ENCODE measurements at regions not wholly inside any gene's neighbourhood (a gene's known extent, or its start where the extent isn't known, plus 50 kb on each side); places are given as distances from the start of the nearest gene placed in this dataset.

- no peak for TF ChIP-seq CTCF (IDR thresholded peaks at IDR 0.05; ENCODE audit: unreplicated experiment in 3 of 3)
- Mint-ChIP-seq H3K36me3 (ENCODE audit: low read depth) (no peaks in the 10 kb centered on the region), H3K4me3 (peak overlapping the region; percentile 9 to 45 (median 21)), H3K27me3 (ENCODE audit: low read depth) (no peaks in the 10 kb centered on the region), H3K4me1 (peaks cover 49% of the 10 kb centered on the region), H3K27ac (peak overlapping the region; percentile 96 to 99 (median 97)), H3K9me3 (no peaks in the 10 kb centered on the region)
Observed at GRCh38 chr12:114952573-114953271, 268.7 kb upstream of the TBX3 start.

- no peak overlapping the region for H3K4me3 Mint-ChIP-seq
- peak overlapping the region in 1 of 3 experiments; percentile 59 for H3K27ac Mint-ChIP-seq
- H3K27me3 Mint-ChIP-seq (ENCODE audit: low read depth): no peaks in the 10 kb centered on the region
- TF ChIP-seq CTCF (IDR thresholded peaks at IDR 0.05; ENCODE audit: unreplicated experiment in 3 of 3): no peak
- no peaks in the 10 kb centered on the region for H3K36me3 Mint-ChIP-seq (ENCODE audit: low read depth)
- H3K9me3 Mint-ChIP-seq: no peaks in the 10 kb centered on the region
- peaks cover 22% of the 10 kb centered on the region for H3K4me1 Mint-ChIP-seq
Observed at GRCh38 chr12:114949058-114949820, 265.3 kb upstream of the TBX3 start.

- H3K4me3 Mint-ChIP-seq: no peak overlapping the region
- TF ChIP-seq CTCF (IDR thresholded peaks at IDR 0.05; ENCODE audit: unreplicated experiment in 3 of 3): no peak
- H3K36me3 Mint-ChIP-seq (ENCODE audit: low read depth): no peaks in the 10 kb centered on the region
- no peak overlapping the region for H3K27ac Mint-ChIP-seq
- H3K27me3 Mint-ChIP-seq (ENCODE audit: low read depth): no peaks in the 10 kb centered on the region
- no peaks in the 10 kb centered on the region for H3K4me1 Mint-ChIP-seq
- H3K9me3 Mint-ChIP-seq: no peaks in the 10 kb centered on the region
Observed at GRCh38 chr12:114945351-114945750, 261.4 kb upstream of the TBX3 start.

- no peak for TF ChIP-seq CTCF (IDR thresholded peaks at IDR 0.05; ENCODE audit: unreplicated experiment in 3 of 3)
- no peak overlapping the region for H3K4me3 Mint-ChIP-seq
- H3K27me3 Mint-ChIP-seq (ENCODE audit: low read depth): no peaks in the 10 kb centered on the region
- H3K36me3 Mint-ChIP-seq (ENCODE audit: low read depth): no peaks in the 10 kb centered on the region
- H3K27ac Mint-ChIP-seq: no peak overlapping the region
- H3K4me1 Mint-ChIP-seq: no peaks in the 10 kb centered on the region
- no peaks in the 10 kb centered on the region for H3K9me3 Mint-ChIP-seq
Observed at GRCh38 chr12:114944736-114945135, 260.8 kb upstream of the TBX3 start.

GRCh38 chr12:114943601-114944000 lies 259.6 kb upstream of the TBX3 start:
- Mint-ChIP-seq H3K36me3 (ENCODE audit: low read depth) (no peaks in the 10 kb centered on the region), H3K4me1 (no peaks in the 10 kb centered on the region), H3K27me3 (ENCODE audit: low read depth) (no peaks in the 10 kb centered on the region), H3K27ac (no peak overlapping the region), H3K9me3 (no peaks in the 10 kb centered on the region), H3K4me3 (no peak overlapping the region)
- TF ChIP-seq CTCF (IDR thresholded peaks at IDR 0.05; ENCODE audit: unreplicated experiment in 3 of 3): no peak
